Naive thymus-derived CD4-positive, alpha-beta T cell (primary cell): ENCODE measurements at regions not wholly inside any gene's neighbourhood (a gene's known extent, or its start where the extent isn't known, plus 50 kb on each side); places are given as distances from the start of the nearest gene placed in this dataset.

Experiments
- ATAC-seq: fragments of 150-1000 bp; cut with Tn5 transposase; 2 replicates; pipeline ENCODE4 v1.10.0; 2021; ENCODE audit warnings: mild to moderate bottlenecking, moderate library complexity
- CTCF ChIA-PET: fragments of 350-600 bp; sonication (Branson Sonifier 250); formaldehyde crosslinking; loops from one replicate; lab custom pipeline; 2021; ENCODE audit warnings: antibody characterized with exemption; lab: Charles Lee
- POLR2A ChIA-PET: fragments of 350-600 bp; sonication (Branson Sonifier 250); formaldehyde crosslinking; loops from one replicate; lab custom pipeline; 2021; ENCODE audit warnings: antibody characterized with exemption, inconsistent platforms; lab: Charles Lee
- DNase-seq, 9 donors: peaks; one replicate each; pipeline versions ENCODE4 v3.0.0 to v3.0.0-alpha.2; 2020 to 2022; ENCODE audit warnings: mixed read lengths in 1 of 9
- H3K27ac ChIP-seq: one replicate; pipeline ENCODE4 v1.7.0; 2013; ENCODE audit warnings: mild to moderate bottlenecking, low read depth, low read length, moderate library complexity
- H3K27me3 ChIP-seq, 2 donors: one replicate each; pipeline ENCODE4 v1.7.0; 2013; ENCODE audit warnings: low read length in 2 of 2, mild to moderate bottlenecking in 2 of 2, moderate library complexity in 2 of 2; ENCODE audit not compliant: control insufficient read depth in 2 of 2, insufficient read depth in 2 of 2
- H3K36me3 ChIP-seq, 3 experiments: 1 replicate in 2 of 3; 2 replicates in 1 of 3; pipeline ENCODE4 v1.7.0; 2013; ENCODE audit warnings: low read length in 3 of 3, mild to moderate bottlenecking in 3 of 3, moderate library complexity in 1 of 3; ENCODE audit not compliant: insufficient read depth in 3 of 3, control insufficient read depth in 2 of 3
- H3K4me1 ChIP-seq, 2 donors: one replicate each; pipeline ENCODE4 v1.7.0; 2013; ENCODE audit warnings: low read length in 2 of 2, mild to moderate bottlenecking in 2 of 2, moderate library complexity in 1 of 2; ENCODE audit not compliant: control insufficient read depth in 2 of 2, insufficient read depth in 2 of 2
- H3K4me3 ChIP-seq: 2 replicates; pipeline ENCODE4 v1.7.0; 2013; ENCODE audit warnings: mild to moderate bottlenecking, low read length
- H3K9me3 ChIP-seq, 3 experiments: 1 replicate in 2 of 3; 2 replicates in 1 of 3; pipeline ENCODE4 v1.7.0; 2013; ENCODE audit warnings: low read length in 3 of 3; ENCODE audit not compliant: control insufficient read depth in 2 of 3
- H3K27ac Mint-ChIP-seq, 9 donors: one replicate each; pipeline ENCODE4 v1.8.0; 2020 to 2022; ENCODE audit warnings: mixed read lengths in 9 of 9, mild to moderate bottlenecking in 8 of 9, moderate library complexity in 5 of 9, inconsistent platforms in 2 of 9
- H3K27me3 Mint-ChIP-seq, 5 donors: one replicate each; pipeline ENCODE4 v1.8.0; 2021 to 2022; ENCODE audit warnings: mixed read lengths in 5 of 5, mild to moderate bottlenecking in 1 of 5
- H3K36me3 Mint-ChIP-seq, 5 donors: one replicate each; pipeline ENCODE4 v1.8.0; 2020 to 2022; ENCODE audit warnings: mixed read lengths in 5 of 5, mild to moderate bottlenecking in 3 of 5, inconsistent platforms in 1 of 5
- H3K4me1 Mint-ChIP-seq, 7 donors: one replicate each; pipeline ENCODE4 v1.8.0; 2020 to 2022; ENCODE audit warnings: mixed read lengths in 7 of 7, mild to moderate bottlenecking in 3 of 7, inconsistent platforms in 1 of 7
- H3K4me3 Mint-ChIP-seq, 10 donors: one replicate each; pipeline ENCODE4 v1.8.0; 2020 to 2022; ENCODE audit warnings: mild to moderate bottlenecking in 10 of 10, mixed read lengths in 10 of 10, moderate library complexity in 6 of 10, inconsistent platforms in 2 of 10
- H3K9me3 Mint-ChIP-seq, 11 donors: one replicate each; pipeline ENCODE4 v1.8.0; 2020 to 2022; ENCODE audit warnings: mixed read lengths in 11 of 11, mild to moderate bottlenecking in 4 of 11, inconsistent platforms in 1 of 11, moderate library complexity in 1 of 11
- intact Hi-C, 2 donors: fragments of 100-400 bp; cut with micrococcal nuclease; formaldehyde crosslinking; loops; one replicate each; pipeline ENCODE4 v1.15.1; 2023

GRCh38 chr3:38925351-38925750, 109.3 kb upstream of the SCN10A start:
- no peak overlapping the region for H3K4me3 ChIP-seq
- H3K27ac ChIP-seq, result no peak overlapping the region
- Mint-ChIP-seq H3K36me3 (no peaks in the 10 kb centered on the region), H3K4me3 (no peak overlapping the region), H3K9me3 (peaks cover 0 to 6% (median 0%) of the 10 kb centered on the region in 11 donors), H3K27ac (no peak overlapping the region), H3K4me1 (no peaks in the 10 kb centered on the region), H3K27me3 (peaks cover 0 to 28% (median 10%) of the 10 kb centered on the region in 5 donors)
- H3K36me3 ChIP-seq, result no peaks in the 10 kb centered on the region
- no peaks in the 10 kb centered on the region for H3K4me1 ChIP-seq
- no peaks in the 10 kb centered on the region for H3K9me3 ChIP-seq
- intact Hi-C loops, result no loop called here
- ChIA-PET CTCF (no interaction called here), POLR2A (no interaction called here)
- ATAC-seq (no peak), DNase-seq (no peak)
- H3K27me3 ChIP-seq, result no peaks in the 10 kb centered on the region

- Histone ChIP-seq H3K36me3 (no peaks in the 10 kb centered on the region), H3K27me3 (no peaks in the 10 kb centered on the region), H3K4me3 (no peak overlapping the region), H3K9me3 (no peaks in the 10 kb centered on the region), H3K4me1 (no peaks in the 10 kb centered on the region), H3K27ac (no peak overlapping the region)
- no peaks in the 10 kb centered on the region for H3K4me1 Mint-ChIP-seq
- no peak for ATAC-seq
- ChIA-PET CTCF (no interaction called here), POLR2A (no interaction called here)
- H3K36me3 Mint-ChIP-seq, result no peaks in the 10 kb centered on the region
- H3K9me3 Mint-ChIP-seq, result no peaks in the 10 kb centered on the region
- no peak overlapping the region for H3K4me3 Mint-ChIP-seq
- H3K27me3 Mint-ChIP-seq, result peaks cover 2 to 15% (median 11%) of the 10 kb centered on the region in 5 donors
- no peak overlapping the region for H3K27ac Mint-ChIP-seq
- intact Hi-C loops, result no loop called here
- no peak for DNase-seq
Observed at GRCh38 chr3:38916706-38917105, 100.7 kb upstream of the SCN10A start.

GRCh38 chr3:38907426-38907825, 91.4 kb upstream of the SCN10A start:
- H3K4me1 ChIP-seq, result no peaks in the 10 kb centered on the region
- no peaks in the 10 kb centered on the region for H3K9me3 ChIP-seq
- intact Hi-C loops, result no loop called here
- DNase-seq (no peak), ATAC-seq (no peak)
- H3K4me3 ChIP-seq, result no peak overlapping the region
- no peak overlapping the region for H3K27ac ChIP-seq
- POLR2A ChIA-PET, result no interaction called here
- no peak overlapping the region for H3K27ac Mint-ChIP-seq
- H3K9me3 Mint-ChIP-seq, result no peaks in the 10 kb centered on the region
- H3K36me3 Mint-ChIP-seq, result no peaks in the 10 kb centered on the region
- H3K36me3 ChIP-seq, result no peaks in the 10 kb centered on the region
- H3K4me3 Mint-ChIP-seq, result no peak overlapping the region
- no peaks in the 10 kb centered on the region for H3K27me3 ChIP-seq
- peaks cover 0 to 15% (median 4%) of the 10 kb centered on the region in 5 donors for H3K27me3 Mint-ChIP-seq
- CTCF ChIA-PET, result no interaction called here
- H3K4me1 Mint-ChIP-seq, result no peaks in the 10 kb centered on the region

GRCh38 chr3:38890426-38890825, 74.4 kb upstream of the SCN10A start:
- Mint-ChIP-seq H3K4me3 (no peak overlapping the region), H3K27me3 (peaks cover 2 to 12% (median 8%) of the 10 kb centered on the region in 5 donors), H3K27ac (no peak overlapping the region), H3K36me3 (peaks cover 0 to 9% (median 0%) of the 10 kb centered on the region in 5 donors), H3K9me3 (peaks cover 3 to 36% (median 15%) of the 10 kb centered on the region in 11 donors), H3K4me1 (no peaks in the 10 kb centered on the region)
- Histone ChIP-seq H3K4me3 (no peak overlapping the region), H3K27me3 (no peaks in the 10 kb centered on the region), H3K27ac (no peak overlapping the region), H3K4me1 (no peaks in the 10 kb centered on the region), H3K9me3 (peaks cover 0 to 4% (median 0%) of the 10 kb centered on the region in 3 experiments), H3K36me3 (no peaks in the 10 kb centered on the region)
- CTCF ChIA-PET, result interaction anchor here (0.9 kb wide), 1 partner anchor 9 kb away, joined by 3 read pairs; no protein-coding TSS in a partner anchor
- POLR2A ChIA-PET, result no interaction called here
- no peak for DNase-seq
- intact Hi-C loops, result no loop called here
- no peak for ATAC-seq

GRCh38 chr3:38878646-38879045, 62.6 kb upstream of the SCN10A start:
- no peaks in the 10 kb centered on the region for H3K9me3 ChIP-seq
- ChIA-PET CTCF (no interaction called here), POLR2A (no interaction called here)
- peaks cover 0 to 10% (median 8%) of the 10 kb centered on the region in 5 donors for H3K27me3 Mint-ChIP-seq
- H3K4me3 ChIP-seq, result no peak overlapping the region
- no peak overlapping the region for H3K27ac ChIP-seq
- H3K4me1 ChIP-seq, result no peaks in the 10 kb centered on the region
- no peaks in the 10 kb centered on the region for H3K4me1 Mint-ChIP-seq
- intact Hi-C loops, result no loop called here
- no peak for DNase-seq
- H3K27ac Mint-ChIP-seq, result no peak overlapping the region
- no peaks in the 10 kb centered on the region for H3K36me3 Mint-ChIP-seq
- no peak overlapping the region for H3K4me3 Mint-ChIP-seq
- no peaks in the 10 kb centered on the region for H3K36me3 ChIP-seq
- no peaks in the 10 kb centered on the region for H3K27me3 ChIP-seq
- H3K9me3 Mint-ChIP-seq, result peaks cover 0 to 2% (median 0%) of the 10 kb centered on the region in 11 donors
- ATAC-seq, result no peak
